Bone marrow (tissue), 2 donors: ENCODE measurements at regions not wholly inside any gene's neighbourhood (a gene's known extent, or its start where the extent isn't known, plus 50 kb on each side); places are given as distances from the start of the nearest gene placed in this dataset.
"Not testable (repeated sequence)": the region's sequence is repeated elsewhere in the genome, so short reads cannot be mapped to it uniquely, and the experiment has no call there.

Source experiments
- DNase-seq, 2 donors: peaks; one replicate each; lab custom pipeline; 2025; lab: John Stamatoyannopoulos, UW

GRCh38 chr2:208685929-208686328 lies 279.3 kb downstream of the PTH2R start:
- not testable (repeated sequence) for DNase-seq

GRCh38 chr2:208686665-208687064 lies 280.1 kb downstream of the PTH2R start:
- DNase-seq = no peak

- not testable (repeated sequence) for DNase-seq
Measured at GRCh38 chr2:208687720-208688119, 281.1 kb downstream of the PTH2R start.

GRCh38 chr2:208698114-208698513 lies 291.5 kb downstream of the PTH2R start:
- DNase-seq = no peak

- DNase-seq = no peak
Measured at GRCh38 chr2:208708486-208708885, 301.9 kb downstream of the PTH2R start.

- DNase-seq = no peak
Measured at GRCh38 chr2:208711598-208711997, 305.0 kb downstream of the PTH2R start.

GRCh38 chr2:208713066-208713745 lies 306.6 kb downstream of the PTH2R start:
- DNase-seq = no peak

DNA sequence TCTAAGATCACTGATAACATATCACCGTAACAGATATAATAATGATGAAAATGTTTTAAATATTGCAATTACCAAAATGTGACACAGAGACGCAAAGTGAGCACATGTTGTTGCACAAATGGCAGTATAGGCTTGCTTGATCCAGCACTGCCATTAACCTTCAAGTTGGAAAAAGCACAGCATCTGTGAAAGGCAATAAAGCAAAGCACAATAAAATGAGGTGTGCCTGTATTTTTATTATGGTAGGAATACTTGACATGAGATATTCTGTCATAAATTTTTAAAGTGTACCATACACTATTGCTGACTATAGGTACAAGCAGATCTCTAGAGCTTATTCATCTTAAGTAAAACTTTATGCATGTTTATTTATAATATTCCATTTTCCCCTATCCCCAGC lies 312.2 kb downstream of the PTH2R start:
- no peak for DNase-seq

DNA sequence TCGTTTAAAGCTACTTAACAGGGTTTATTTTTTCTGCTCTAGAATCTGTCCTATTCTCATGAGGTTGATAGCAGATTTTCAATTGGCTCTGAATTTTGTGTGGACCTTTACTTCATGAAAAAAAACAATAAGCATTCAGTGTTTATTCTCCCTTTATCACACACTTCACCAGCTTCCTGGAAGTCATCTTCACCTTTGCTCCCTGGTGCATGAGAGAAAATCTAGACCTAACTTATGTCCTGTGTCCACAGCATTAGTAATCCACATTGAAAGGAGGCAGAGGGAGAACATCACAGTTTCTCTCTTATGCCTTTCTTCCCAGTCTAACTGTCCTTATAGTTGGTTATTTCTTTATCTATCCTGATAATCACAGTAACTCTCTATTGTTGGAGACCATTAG lies 316.1 kb downstream of the PTH2R start:
- no peak for DNase-seq

- no peak for DNase-seq
Measured at GRCh38 chr2:208725280-208725679, 318.7 kb downstream of the PTH2R start.

DNA sequence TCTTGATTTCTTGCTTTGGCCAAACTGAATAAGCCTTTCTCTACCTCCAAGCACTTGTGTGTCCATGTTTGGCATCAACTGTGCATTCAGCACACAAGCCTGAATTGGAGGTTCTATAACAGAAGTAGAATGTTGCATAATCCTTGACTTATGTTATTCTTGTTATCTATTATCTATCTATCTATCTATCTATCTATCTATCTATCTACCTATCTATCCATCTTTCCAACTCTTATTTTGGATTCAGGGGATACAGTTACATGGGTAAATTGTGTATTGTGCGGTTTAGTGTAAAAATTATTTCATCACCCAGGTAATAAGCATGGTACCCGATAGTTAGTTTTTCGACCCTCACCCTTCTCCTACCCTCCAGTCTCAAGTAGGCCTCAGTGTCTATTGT lies 319.6 kb downstream of the PTH2R start:
- DNase-seq = no peak

GRCh38 chr2:208751663-208752415 lies 345.2 kb downstream of the PTH2R start:
- not testable (repeated sequence) for DNase-seq

DNA sequence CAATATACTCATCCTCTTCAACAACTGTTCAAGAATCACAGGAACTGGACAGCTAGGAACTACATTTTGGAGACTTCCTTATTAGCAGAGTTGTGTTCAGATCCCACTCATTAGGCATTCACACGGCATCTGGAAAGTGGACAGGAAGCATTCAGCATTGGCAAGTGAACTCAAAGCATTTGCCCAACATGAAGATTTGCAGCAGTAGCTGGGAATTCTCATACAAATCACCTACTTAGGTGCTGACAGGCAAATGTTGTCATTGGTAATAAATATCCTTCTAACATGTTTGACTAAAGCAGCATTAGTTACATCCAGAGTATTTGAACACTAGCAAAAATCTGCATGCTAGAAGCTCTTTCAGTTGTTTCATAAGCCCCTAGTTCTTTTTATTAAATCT lies 350.8 kb downstream of the PTH2R start:
- DNase-seq = no peak

- not testable (repeated sequence) for DNase-seq
Measured at GRCh38 chr2:208773074-208773473, 366.5 kb downstream of the PTH2R start.

GRCh38 chr2:208781166-208781565 lies 374.6 kb downstream of the PTH2R start:
- no peak for DNase-seq

DNA sequence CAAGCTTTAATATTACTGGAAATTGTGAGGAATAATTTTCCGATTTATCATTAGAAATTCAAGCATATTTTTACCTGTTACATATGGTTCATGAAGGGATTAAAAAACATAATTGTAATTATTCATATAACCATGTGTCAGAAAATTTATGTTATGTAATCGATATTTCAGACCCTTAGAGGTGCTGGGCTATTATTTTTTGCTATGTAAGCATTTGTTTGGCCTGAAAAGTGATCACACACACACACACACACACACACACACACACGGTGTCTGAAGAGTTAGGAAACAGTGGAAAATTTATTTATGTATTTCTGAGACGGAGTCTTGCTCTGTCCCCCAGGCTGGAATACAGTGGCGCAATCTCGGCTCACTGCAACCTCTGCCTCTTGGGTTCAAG lies 375.5 kb downstream of the PTH2R start:
- DNase-seq = no peak

DNA sequence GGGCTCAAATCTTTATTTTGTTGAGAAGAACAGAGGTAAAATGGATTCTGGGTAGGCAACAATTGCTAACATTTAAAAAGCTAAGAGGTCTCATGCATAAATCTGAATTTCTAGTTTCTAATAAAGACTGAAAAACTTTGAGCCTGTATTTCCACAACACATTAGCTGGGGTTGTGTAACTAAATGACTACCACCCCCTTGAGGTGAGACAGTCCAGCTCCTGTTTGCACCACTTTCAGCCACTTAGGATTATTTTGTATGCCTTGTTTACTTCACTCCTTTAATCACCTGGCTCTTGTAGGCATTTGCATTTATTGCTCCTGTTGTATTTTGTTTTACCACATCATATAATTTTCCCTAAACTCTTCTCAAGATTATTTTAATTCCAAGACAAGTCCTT lies 376.6 kb downstream of the PTH2R start:
- no peak for DNase-seq

- DNase-seq = not testable (repeated sequence)
Measured at GRCh38 chr2:208784774-208785173, 378.2 kb downstream of the PTH2R start.

- DNase-seq = no peak
Measured at GRCh38 chr2:208791257-208791656, 384.7 kb downstream of the PTH2R start.

GRCh38 chr2:208792766-208793165 lies 386.2 kb downstream of the PTH2R start:
- DNase-seq = no peak

GRCh38 chr2:208793434-208793833 lies 386.8 kb downstream of the PTH2R start:
- no peak for DNase-seq

GRCh38 chr2:208794288-208794975 lies 387.8 kb downstream of the PTH2R start:
- no peak for DNase-seq

DNA sequence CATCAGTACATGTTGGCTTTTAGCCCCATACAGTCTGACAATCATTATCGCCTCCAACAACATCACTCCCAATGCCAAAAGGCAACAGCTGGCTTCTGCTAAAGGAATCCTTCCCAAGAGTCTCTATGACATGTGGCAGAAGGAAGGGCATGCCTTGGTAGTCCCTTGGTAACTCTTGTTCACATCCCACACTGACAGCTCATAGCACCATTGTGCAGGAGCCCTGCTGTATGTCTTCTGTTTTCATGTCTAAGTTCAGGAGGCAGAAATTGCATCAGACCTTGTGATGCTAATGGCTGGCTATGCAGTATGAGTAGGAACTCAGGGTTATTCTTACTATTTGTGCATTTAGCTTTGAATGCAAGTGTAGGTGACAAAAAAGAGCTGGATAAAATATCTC lies 392.1 kb downstream of the PTH2R start:
- no peak for DNase-seq
